ENCODE measurements at regions not wholly inside any gene's neighbourhood (a gene's known extent, or its start where the extent isn't known, plus 50 kb on each side); places are given as distances from the start of the nearest gene placed in this dataset.
A peak's percentile ranks its signal among the peaks of the same experiment; 100 is the strongest.

DNA sequence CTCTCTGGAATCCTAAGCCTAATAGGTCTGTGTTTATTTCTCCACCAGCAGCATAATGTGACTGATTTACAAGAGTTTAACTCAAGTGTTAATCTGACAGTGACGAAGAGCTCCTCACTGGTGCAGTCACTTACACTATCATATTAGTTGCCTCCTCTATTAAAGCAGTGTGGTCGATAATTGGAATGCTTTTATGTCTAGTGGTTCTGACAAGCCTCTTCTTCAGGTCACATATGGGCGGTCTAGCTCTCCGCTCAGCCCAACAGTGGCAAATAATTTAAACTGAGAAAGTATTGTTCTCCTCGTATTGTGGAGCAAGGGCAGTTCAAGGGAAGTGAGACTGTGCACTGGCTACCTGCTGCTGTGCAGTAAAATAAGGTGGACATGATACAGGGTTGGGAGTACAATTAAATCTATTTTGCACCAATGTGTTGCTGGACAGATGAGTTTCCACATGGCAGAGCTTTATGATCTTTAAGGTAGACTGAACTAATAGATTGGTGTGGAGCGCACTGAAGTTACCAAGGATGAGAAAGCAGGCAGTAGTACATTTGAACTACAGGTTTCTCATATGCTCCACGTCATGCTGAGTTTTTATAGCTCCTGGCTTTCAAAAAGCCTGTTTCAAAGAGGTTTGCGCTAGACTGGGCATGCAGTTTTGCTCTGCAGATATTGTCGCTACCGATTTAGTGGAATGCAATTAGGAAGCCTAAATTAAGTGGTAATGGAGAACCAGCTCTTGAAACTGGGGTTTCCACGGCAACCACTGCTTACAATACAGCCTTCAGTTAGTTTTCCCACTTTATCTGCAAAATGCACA, 151.7 kb upstream of the POU3F3 start:
- CTCF ChIA-PET (ENCODE audit: partially characterized antibody), result interaction anchor here (0.5 to 1.2 kb wide), 3 partner anchors 31 to 170 kb away, joined by 3 to 4 read pairs (median 3); no protein-coding TSS in a partner anchor
- Histone ChIP-seq H3K79me1 (ENCODE audit: low read depth, low read length) (no peaks in the 10 kb centered on the region), H3K27ac (ENCODE audit: low read depth, low read length) (no peak overlapping the region), H3K56ac (replicated peaks; ENCODE audit: insufficient read length, low read depth, low read length) (no peak overlapping the region), H3K9ac (replicated peaks in 1 of 4; ENCODE audit: extremely low read depth in 1 of 4, low read depth in 3 of 4, low read length in 3 of 4) (no peak overlapping the region), H4K91ac (replicated peaks; ENCODE audit: insufficient read length, low read length) (no peak overlapping the region), H3K9me3 (ENCODE audit: insufficient read depth in 2 of 2, low read depth in 1 of 2, low read length in 1 of 2) (no peaks in the 10 kb centered on the region), H4K5ac (ENCODE audit: insufficient read length, low read depth, low read length) (no peak overlapping the region), H2BK5ac (ENCODE audit: low read depth, low read length) (no peak overlapping the region), H2BK15ac (ENCODE audit: low read length) (no peak overlapping the region), H3K14ac (ENCODE audit: insufficient read length) (no peak overlapping the region), H3K4me1 (replicated peaks in 1 of 4; ENCODE audit: control insufficient read depth in 3 of 4, insufficient read depth in 4 of 4, low read length in 3 of 4) (peaks cover 0 to 8% (median 0%) of the 10 kb centered on the region in 4 experiments; a peak in 6 of 7 replicates), H3K4me2 (ENCODE audit: insufficient read depth in 1 of 2, low read depth in 2 of 2, low read length in 2 of 2) (no peak overlapping the region), H3K18ac (ENCODE audit: extremely low read depth, low read length) (no peak overlapping the region), H2AK5ac (ENCODE audit: low read depth, low read length) (no peak overlapping the region), H4K20me1 (replicated peaks in 1 of 2; ENCODE audit: control insufficient read depth in 1 of 2, insufficient read depth in 2 of 2, low read length in 2 of 2) (no peaks in the 10 kb centered on the region), H3K4ac (replicated peaks; ENCODE audit: insufficient read length, low read depth, low read length) (no peak overlapping the region), H3K27me3 (replicated peaks in 1 of 4; ENCODE audit: control insufficient read depth in 3 of 4, extremely low read depth in 1 of 4, insufficient read depth in 3 of 4, low read length in 3 of 4) (no peaks in the 10 kb centered on the region), H2BK20ac (ENCODE audit: low read length) (no peak overlapping the region), H3K79me2 (ENCODE audit: control insufficient read depth in 1 of 2, insufficient read depth in 2 of 2, low read length in 2 of 2) (no peaks in the 10 kb centered on the region), H3K23ac (ENCODE audit: insufficient read length) (no peak overlapping the region), H2BK120ac (replicated peaks; ENCODE audit: low read depth, low read length) (peak overlapping the region; percentile 8), H4K8ac (ENCODE audit: extremely low read depth, insufficient read depth, low read length) (no peak overlapping the region), H2AFZ (ENCODE audit: low read length) (no peak overlapping the region), H3K36me3 (ENCODE audit: control insufficient read depth in 2 of 4, insufficient read depth in 4 of 4, low read length in 3 of 4) (no peaks in the 10 kb centered on the region), H3K23me2 (ENCODE audit: low read depth, low read length) (no peaks in the 10 kb centered on the region), H2BK12ac (ENCODE audit: low read depth, low read length) (no peak overlapping the region), H3K4me3 (ENCODE audit: extremely low read depth in 1 of 4, insufficient read depth in 2 of 4, low read depth in 3 of 4, low read length in 4 of 4) (no peak overlapping the region)
- POLR2A ChIA-PET (ENCODE audit: partially characterized antibody), result no interaction called here
- DNase-seq (ENCODE audit: low read depth in 1 of 2, low spot score in 2 of 2) (no peak), FAIRE-seq (no peak)
- TF ChIP-seq GABPA (IDR thresholded peaks at IDR 0.05; ENCODE audit: borderline replicate concordance, insufficient read depth, low read length), result no peak
- TF ChIP-seq, protein P1, sequence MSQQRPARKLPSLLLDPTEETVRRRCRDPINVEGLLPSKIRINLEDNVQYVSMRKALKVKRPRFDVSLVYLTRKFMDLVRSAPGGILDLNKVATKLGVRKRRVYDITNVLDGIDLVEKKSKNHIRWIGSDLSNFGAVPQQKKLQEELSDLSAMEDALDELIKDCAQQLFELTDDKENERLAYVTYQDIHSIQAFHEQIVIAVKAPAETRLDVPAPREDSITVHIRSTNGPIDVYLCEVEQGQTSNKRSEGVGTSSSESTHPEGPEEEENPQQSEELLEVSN (IDR thresholded peaks at IDR 0.05), result no peak
- 86% methylated on average over 11 of the region's 11 CpGs; no CpG with 5 or more reads in 1 of the 2 experiments for WGBS, 2 experiments (ENCODE audit: extremely low coverage in 1 of 2, insufficient coverage in 1 of 2, insufficient read length in 1 of 2, insufficient replicate concordance in 2 of 2, low coverage in 1 of 2, low lambda C conversion rate in 2 of 2, missing lambda C conversion rate in 1 of 2)

All from H1 (cell line).